ENCODE measurements at regions not wholly inside any gene's neighbourhood (a gene's known extent, or its start where the extent isn't known, plus 50 kb on each side); places are given as distances from the start of the nearest gene placed in this dataset.

DNA sequence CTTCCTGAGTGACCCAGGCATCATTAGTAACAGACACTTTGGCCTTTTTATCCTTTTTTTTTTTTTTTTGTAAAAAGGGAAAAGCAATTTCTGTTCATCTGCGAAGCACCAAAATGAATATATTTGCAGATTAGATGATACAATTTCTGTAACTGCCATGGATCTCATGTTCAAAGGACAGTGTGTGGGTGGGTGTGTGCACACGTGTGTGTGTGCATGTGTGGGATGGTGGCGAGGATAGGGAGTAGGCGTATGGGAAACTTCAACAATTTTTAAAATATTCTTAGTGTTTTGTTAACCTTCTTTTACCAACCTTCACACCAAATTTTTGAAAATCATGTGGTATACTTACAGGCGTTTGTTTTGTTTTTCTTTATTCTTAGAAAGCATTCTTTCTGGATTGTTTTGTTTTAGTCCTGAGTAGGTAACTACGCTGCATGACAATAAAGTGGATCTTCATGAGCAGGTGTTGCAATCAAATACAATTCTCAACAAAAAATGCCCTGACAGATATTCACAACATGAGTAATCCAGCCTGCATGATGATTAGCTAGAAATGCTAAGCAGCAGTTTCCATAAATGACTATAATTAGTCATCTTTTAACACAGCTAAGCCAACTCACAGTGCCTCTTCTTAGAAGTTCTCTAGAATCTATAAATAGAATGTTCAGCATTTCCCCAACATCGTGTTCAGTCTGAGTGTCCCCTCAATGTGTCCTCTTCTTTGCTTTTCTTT, 53.5 kb upstream of the RMDN2 start:
- no peak for TF ChIP-seq POLR2A (IDR thresholded peaks at IDR 0.05)
- TF ChIP-seq, protein P1, sequence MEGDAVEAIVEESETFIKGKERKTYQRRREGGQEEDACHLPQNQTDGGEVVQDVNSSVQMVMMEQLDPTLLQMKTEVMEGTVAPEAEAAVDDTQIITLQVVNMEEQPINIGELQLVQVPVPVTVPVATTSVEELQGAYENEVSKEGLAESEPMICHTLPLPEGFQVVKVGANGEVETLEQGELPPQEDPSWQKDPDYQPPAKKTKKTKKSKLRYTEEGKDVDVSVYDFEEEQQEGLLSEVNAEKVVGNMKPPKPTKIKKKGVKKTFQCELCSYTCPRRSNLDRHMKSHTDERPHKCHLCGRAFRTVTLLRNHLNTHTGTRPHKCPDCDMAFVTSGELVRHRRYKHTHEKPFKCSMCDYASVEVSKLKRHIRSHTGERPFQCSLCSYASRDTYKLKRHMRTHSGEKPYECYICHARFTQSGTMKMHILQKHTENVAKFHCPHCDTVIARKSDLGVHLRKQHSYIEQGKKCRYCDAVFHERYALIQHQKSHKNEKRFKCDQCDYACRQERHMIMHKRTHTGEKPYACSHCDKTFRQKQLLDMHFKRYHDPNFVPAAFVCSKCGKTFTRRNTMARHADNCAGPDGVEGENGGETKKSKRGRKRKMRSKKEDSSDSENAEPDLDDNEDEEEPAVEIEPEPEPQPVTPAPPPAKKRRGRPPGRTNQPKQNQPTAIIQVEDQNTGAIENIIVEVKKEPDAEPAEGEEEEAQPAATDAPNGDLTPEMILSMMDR (IDR thresholded peaks at IDR 0.05) = no peak
- no peak for TF ChIP-seq EP300 (IDR thresholded peaks at IDR 0.05)

All from ovary (tissue), 3 donors.